Esophagus squamous epithelium (tissue), 5 donors: ENCODE measurements at regions not wholly inside any gene's neighbourhood (a gene's known extent, or its start where the extent isn't known, plus 50 kb on each side); places are given as distances from the start of the nearest gene placed in this dataset.

ENCODE experiments used
- DNase-seq: peaks from one replicate; lab custom pipeline; 2025; lab: John Stamatoyannopoulos, UW
- H3K27ac ChIP-seq, 4 donors: fragments of 200-600 bp; sonication (generic); one replicate each; pipeline ENCODE4 v1.5.1; 2016 to 2019; ENCODE audit warnings: mild to moderate bottlenecking in 1 of 4
- H3K27me3 ChIP-seq, 4 donors: fragments of 200-600 bp; sonication (generic); 1 replicate in 3 of 4; 2 replicates in 1 of 4; pipeline versions ENCODE4 v1.5.1 to v1.6.0; 2017 to 2021; ENCODE audit warnings: antibody characterized with exemption in 1 of 4
- H3K36me3 ChIP-seq, 3 donors: fragments of 200-600 bp; sonication (generic); one replicate each; pipeline ENCODE4 v1.5.1; 2016 to 2019
- H3K4me1 ChIP-seq, 3 donors: fragments of 200-600 bp; sonication (generic); one replicate each; pipeline ENCODE4 v1.5.1; 2017 to 2019
- H3K4me3 ChIP-seq, 4 donors: fragments of 200-600 bp; sonication (generic); 1 replicate in 3 of 4; 2 replicates in 1 of 4; pipeline ENCODE4 v1.5.1; 2016 to 2019; ENCODE audit warnings: mild to moderate bottlenecking in 2 of 4, moderate library complexity in 1 of 4
- H3K9me3 ChIP-seq, 3 donors: fragments of 200-600 bp; sonication (generic); one replicate each; pipeline ENCODE4 v1.5.1; 2016 to 2019
- POLR2A ChIP-seq, 4 donors: fragments of 450-650 bp; IDR thresholded peaks; one replicate each; pipeline ENCODE4 v1.6.1; 2017; ENCODE audit warnings: antibody characterized with exemption in 4 of 4, mild to moderate bottlenecking in 4 of 4, moderate library complexity in 3 of 4
- WGBS, 2 donors: methylation state at CpG; one replicate each; pipeline ENCODE4 v1.1.5; 2018; 5-methylcytosine and 5-hydroxymethylcytosine counted together
- intact Hi-C: fragments of 100-400 bp; cut with DNase I; formaldehyde crosslinking; loops from one replicate; pipeline ENCODE4 v1.15.0; 2022
- TF ChIP-seq, protein P1 (sequence below), 6 experiments: fragments of 450-650 bp in 4 of 6; fragments of 200-600 bp in 2 of 6; sonication (generic) in 2 of 6; IDR thresholded peaks; one replicate each; pipeline ENCODE4 v1.5.1; 2016 to 2019; ENCODE audit warnings: antibody characterized with exemption in 6 of 6, mild to moderate bottlenecking in 4 of 6, moderate library complexity in 4 of 6
- donor health status: DM: yes; HTN: yes; CAD: no.

DNA sequence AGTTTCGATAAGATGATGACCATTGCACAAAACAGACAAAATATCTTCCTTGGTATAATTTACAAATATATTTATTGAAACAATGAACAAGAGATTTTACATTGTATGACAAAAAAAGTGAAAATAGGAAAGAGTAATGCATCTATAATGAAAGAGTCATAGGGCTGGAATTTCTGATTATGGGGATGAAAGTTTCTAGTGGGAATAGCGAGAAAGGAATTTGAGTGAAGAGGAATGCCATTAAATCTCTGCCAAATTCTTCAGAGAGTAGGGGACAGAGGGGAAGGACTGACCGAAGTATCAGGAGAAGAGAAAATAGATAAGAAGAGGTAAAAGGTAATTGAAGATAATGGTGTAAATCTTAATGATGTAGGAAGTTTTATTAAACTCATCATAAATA is 125.4 kb downstream of the VGLL3 start:
- H3K27me3 ChIP-seq = no peaks in the 10 kb centered on the region
- intact Hi-C loops = no loop called here
- no peaks in the 10 kb centered on the region for H3K9me3 ChIP-seq
- TF ChIP-seq, protein P1, sequence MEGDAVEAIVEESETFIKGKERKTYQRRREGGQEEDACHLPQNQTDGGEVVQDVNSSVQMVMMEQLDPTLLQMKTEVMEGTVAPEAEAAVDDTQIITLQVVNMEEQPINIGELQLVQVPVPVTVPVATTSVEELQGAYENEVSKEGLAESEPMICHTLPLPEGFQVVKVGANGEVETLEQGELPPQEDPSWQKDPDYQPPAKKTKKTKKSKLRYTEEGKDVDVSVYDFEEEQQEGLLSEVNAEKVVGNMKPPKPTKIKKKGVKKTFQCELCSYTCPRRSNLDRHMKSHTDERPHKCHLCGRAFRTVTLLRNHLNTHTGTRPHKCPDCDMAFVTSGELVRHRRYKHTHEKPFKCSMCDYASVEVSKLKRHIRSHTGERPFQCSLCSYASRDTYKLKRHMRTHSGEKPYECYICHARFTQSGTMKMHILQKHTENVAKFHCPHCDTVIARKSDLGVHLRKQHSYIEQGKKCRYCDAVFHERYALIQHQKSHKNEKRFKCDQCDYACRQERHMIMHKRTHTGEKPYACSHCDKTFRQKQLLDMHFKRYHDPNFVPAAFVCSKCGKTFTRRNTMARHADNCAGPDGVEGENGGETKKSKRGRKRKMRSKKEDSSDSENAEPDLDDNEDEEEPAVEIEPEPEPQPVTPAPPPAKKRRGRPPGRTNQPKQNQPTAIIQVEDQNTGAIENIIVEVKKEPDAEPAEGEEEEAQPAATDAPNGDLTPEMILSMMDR (IDR thresholded peaks at IDR 0.05) = no peak
- no peak for TF ChIP-seq POLR2A (IDR thresholded peaks at IDR 0.05)
- DNase-seq = no peak
- no peak overlapping the region for H3K4me3 ChIP-seq
- H3K27ac ChIP-seq = no peak overlapping the region
- H3K4me1 ChIP-seq = no peaks in the 10 kb centered on the region
- 62 to 66% methylated on average over 3 of the region's 3 CpGs for WGBS, 2 donors
- H3K36me3 ChIP-seq = no peaks in the 10 kb centered on the region

GRCh38 chr3:86856711-86857110 is 134.2 kb downstream of the VGLL3 start:
- H3K36me3 ChIP-seq = no peaks in the 10 kb centered on the region
- H3K4me1 ChIP-seq = no peaks in the 10 kb centered on the region
- H3K4me3 ChIP-seq = no peak overlapping the region
- H3K27ac ChIP-seq = no peak overlapping the region
- 0 to 100% methylated on average over 1 of the region's 1 CpG for WGBS, 2 donors
- TF ChIP-seq, protein P1 (IDR thresholded peaks at IDR 0.05) = no peak
- TF ChIP-seq POLR2A (IDR thresholded peaks at IDR 0.05) = no peak
- no peaks in the 10 kb centered on the region for H3K9me3 ChIP-seq
- no peak for DNase-seq
- no peaks in the 10 kb centered on the region for H3K27me3 ChIP-seq
- intact Hi-C loops = no loop called here

DNA sequence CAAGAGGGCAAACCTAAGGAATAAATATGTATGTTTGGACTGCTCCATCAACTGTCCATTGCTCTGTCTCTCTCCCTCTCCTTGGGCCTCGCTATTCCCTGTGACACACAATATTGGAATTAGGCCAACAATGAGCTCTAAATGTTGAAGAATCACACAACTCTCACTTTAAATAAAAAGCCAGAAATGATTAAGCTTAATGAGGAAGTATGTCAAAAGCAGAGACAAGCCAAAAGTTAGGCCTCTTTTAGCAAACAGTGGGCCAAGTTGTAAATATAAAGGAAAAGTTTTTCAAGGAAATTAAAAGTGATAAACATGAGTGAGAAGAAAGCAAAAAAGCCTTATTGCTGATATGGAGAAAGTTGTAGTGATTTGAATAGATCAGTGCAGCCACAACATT is 141.0 kb downstream of the VGLL3 start:
- Histone ChIP-seq H3K27ac (no peak overlapping the region), H3K4me1 (no peaks in the 10 kb centered on the region), H3K4me3 (no peak overlapping the region), H3K36me3 (no peaks in the 10 kb centered on the region), H3K27me3 (no peaks in the 10 kb centered on the region), H3K9me3 (no peaks in the 10 kb centered on the region)
- intact Hi-C loops = no loop called here
- 56 to 63% methylated on average over 1 of the region's 1 CpG for WGBS, 2 donors
- no peak for DNase-seq
- no peak for TF ChIP-seq POLR2A (IDR thresholded peaks at IDR 0.05)
- TF ChIP-seq, protein P1 (IDR thresholded peaks at IDR 0.05) = no peak

GRCh38 chr3:86845726-86846125 is 145.2 kb downstream of the VGLL3 start:
- no peak for TF ChIP-seq POLR2A (IDR thresholded peaks at IDR 0.05)
- DNase-seq = no peak
- 29 to 38% methylated on average over 4 of the region's 4 CpGs for WGBS, 2 donors

GRCh38 chr3:86838927-86839326 is 152.0 kb downstream of the VGLL3 start:
- no peaks in the 10 kb centered on the region for H3K36me3 ChIP-seq
- no peaks in the 10 kb centered on the region for H3K27me3 ChIP-seq
- H3K27ac ChIP-seq = no peak overlapping the region
- 60 to 64% methylated on average over 2 of the region's 2 CpGs for WGBS, 2 donors
- TF ChIP-seq, protein P1 (IDR thresholded peaks at IDR 0.05) = no peak
- TF ChIP-seq POLR2A (IDR thresholded peaks at IDR 0.05) = no peak
- H3K9me3 ChIP-seq = no peaks in the 10 kb centered on the region
- intact Hi-C loops = no loop called here
- no peak for DNase-seq
- no peak overlapping the region for H3K4me3 ChIP-seq
- no peaks in the 10 kb centered on the region for H3K4me1 ChIP-seq

More at GRCh38 chr3:86845726-86846125, 145.2 kb downstream of the VGLL3 start:
- H3K27me3 ChIP-seq = no peaks in the 10 kb centered on the region
- no peak overlapping the region for H3K27ac ChIP-seq
- H3K36me3 ChIP-seq = no peaks in the 10 kb centered on the region
- H3K9me3 ChIP-seq = no peaks in the 10 kb centered on the region
- intact Hi-C loops = no loop called here
- no peaks in the 10 kb centered on the region for H3K4me1 ChIP-seq
- H3K4me3 ChIP-seq = no peak overlapping the region

- no peak overlapping the region for H3K27ac ChIP-seq
- no peaks in the 10 kb centered on the region for H3K36me3 ChIP-seq
- no peak for TF ChIP-seq POLR2A (IDR thresholded peaks at IDR 0.05)
- TF ChIP-seq, protein P1 (IDR thresholded peaks at IDR 0.05) = no peak
- intact Hi-C loops = no loop called here
- H3K4me3 ChIP-seq = no peak overlapping the region
- DNase-seq = no peak
- H3K9me3 ChIP-seq = no peaks in the 10 kb centered on the region
- 60 to 78% methylated on average over 1 of the region's 1 CpG for WGBS, 2 donors
- H3K4me1 ChIP-seq = no peaks in the 10 kb centered on the region
- no peaks in the 10 kb centered on the region for H3K27me3 ChIP-seq
Measured at GRCh38 chr3:86837871-86838270, 153.1 kb downstream of the VGLL3 start.
